GM20000 (cell line): ENCODE measurements at regions not wholly inside any gene's neighbourhood (a gene's known extent, or its start where the extent isn't known, plus 50 kb on each side); places are given as distances from the start of the nearest gene placed in this dataset.

Experiments
- DNase-seq: peaks from one replicate; pipeline ENCODE4 v3.0.0; 2012; ENCODE audit warnings: low spot score
- TF ChIP-seq, protein P1 (sequence below): IDR thresholded peaks from 2 replicates; pipeline ENCODE4 v1.5.1; 2012; ENCODE audit warnings: mild to moderate bottlenecking, control low read depth; ENCODE audit errors: extremely low read depth, missing control alignments

DNA sequence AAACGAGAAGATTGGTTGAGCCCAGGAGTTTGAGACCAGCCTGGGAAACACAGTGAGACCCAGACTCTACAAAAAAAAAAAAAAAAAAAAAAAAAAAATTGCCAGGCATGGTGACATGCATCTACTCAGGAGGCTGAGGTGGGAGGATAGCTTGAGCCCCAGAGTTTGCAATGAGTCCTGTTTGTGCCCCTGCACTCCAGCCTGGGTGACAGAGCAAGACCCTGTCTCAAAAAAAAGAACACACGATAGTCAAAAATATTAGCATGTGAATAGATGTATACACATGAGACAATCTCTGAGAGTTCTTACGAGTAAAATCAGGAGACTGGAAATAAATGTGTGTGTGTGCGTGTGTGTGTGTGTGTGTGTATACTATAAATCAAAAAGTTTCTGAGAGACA, 966.3 kb downstream of the FSTL5 start:
- TF ChIP-seq, protein P1, sequence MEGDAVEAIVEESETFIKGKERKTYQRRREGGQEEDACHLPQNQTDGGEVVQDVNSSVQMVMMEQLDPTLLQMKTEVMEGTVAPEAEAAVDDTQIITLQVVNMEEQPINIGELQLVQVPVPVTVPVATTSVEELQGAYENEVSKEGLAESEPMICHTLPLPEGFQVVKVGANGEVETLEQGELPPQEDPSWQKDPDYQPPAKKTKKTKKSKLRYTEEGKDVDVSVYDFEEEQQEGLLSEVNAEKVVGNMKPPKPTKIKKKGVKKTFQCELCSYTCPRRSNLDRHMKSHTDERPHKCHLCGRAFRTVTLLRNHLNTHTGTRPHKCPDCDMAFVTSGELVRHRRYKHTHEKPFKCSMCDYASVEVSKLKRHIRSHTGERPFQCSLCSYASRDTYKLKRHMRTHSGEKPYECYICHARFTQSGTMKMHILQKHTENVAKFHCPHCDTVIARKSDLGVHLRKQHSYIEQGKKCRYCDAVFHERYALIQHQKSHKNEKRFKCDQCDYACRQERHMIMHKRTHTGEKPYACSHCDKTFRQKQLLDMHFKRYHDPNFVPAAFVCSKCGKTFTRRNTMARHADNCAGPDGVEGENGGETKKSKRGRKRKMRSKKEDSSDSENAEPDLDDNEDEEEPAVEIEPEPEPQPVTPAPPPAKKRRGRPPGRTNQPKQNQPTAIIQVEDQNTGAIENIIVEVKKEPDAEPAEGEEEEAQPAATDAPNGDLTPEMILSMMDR = no peak

DNA sequence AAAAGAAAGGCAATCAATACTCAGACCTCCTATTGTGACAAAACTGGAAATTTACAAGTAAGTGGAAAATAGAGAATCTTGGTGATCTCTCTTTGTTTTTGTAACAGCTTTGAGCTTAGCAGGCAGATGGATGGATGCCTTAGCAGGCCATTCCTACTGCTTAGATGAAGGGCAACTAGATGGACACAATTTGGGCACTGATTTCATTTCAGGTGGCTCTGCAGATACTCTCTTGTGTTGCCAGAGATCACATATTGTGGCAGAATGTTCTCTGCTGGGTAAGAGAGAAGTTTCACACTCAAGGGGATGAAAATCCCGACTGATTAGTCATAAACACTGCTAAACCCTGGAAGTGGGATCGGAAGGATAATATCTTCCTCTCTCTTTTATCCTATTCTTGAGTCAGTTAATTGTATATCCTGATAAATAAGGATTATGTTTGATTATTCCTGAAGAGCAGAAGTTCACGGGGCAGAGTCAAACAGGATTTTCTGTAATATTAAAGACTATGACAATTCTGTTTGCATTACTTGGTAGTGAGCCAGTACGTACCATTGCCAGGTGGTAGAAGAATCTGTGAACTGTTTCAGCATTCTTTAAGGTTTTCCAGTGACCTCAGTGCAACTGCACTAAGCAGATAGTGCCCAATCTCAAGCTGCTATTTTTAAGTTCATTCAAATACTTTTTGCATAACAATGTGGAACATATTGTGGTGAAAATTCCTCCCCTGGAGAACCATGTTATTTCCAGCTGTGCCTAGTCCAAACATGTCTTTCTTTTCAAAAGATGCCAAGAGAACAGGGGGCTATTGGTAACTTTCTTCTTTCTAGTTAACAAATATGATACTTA, 974.3 kb downstream of the FSTL5 start:
- TF ChIP-seq, protein P1 = no peak
- no peak for DNase-seq

More for the DNA sequence above, 966.3 kb downstream of the FSTL5 start:
- DNase-seq = no peak

DNA sequence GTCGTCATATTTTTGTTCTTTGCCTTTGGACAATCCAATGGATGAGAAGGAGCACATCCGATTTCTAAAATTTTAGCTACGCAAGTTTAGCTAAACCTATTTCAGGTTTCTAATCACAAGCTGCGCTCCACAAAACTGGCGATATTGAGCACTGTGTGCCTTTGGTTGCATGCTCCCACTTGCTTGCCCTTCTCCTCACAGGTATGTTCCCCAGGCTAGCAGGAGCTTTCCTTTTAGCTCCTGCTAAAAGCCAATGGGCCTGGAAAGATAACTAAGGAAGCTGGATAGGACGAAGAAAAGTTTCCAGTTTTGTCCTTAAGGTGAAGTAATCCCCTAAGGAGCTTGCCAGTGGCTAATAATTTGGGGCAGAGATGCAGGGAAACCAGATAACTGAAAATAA, 975.2 kb downstream of the FSTL5 start:
- DNase-seq = no peak
- TF ChIP-seq, protein P1 = no peak

DNA sequence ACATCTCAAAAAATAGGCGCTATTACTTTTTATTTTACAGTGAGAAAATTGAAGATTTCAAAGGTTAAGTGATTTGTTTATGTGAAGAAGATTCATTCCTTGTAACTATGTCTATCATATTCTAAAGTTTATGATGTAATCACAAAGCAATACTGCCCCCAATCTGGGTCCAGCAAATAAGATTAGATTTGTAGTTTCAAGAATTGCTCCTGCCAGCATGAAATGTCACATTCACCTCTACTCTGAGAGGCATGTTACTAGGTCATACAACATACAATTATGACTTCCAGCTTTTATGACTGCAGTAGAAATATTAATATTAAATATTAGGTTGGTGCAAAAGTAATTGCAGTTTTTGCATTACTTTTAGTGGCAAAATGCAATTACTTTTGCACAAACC, 976.2 kb downstream of the FSTL5 start:
- TF ChIP-seq, protein P1 = no peak
- DNase-seq = no peak

DNA sequence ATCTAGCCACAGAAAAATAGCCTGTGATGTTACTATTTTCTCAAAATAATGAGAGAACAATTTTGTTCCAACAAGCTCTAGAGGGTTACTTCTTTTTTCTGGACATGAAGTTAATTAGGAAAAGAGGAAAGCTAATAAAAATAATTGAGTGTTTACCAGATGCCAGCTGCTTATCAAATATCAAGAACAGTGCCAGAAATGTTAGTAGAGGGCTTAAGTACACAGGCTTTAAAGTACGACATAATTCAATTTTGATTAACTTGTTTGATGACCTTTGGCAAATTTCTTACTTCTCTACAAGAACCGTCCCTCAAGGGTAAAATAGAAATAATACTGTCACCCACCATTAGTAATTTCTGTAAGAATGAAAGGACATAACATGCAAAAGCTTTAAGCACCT, 977.0 kb downstream of the FSTL5 start:
- DNase-seq = no peak
- TF ChIP-seq, protein P1 = no peak

DNA sequence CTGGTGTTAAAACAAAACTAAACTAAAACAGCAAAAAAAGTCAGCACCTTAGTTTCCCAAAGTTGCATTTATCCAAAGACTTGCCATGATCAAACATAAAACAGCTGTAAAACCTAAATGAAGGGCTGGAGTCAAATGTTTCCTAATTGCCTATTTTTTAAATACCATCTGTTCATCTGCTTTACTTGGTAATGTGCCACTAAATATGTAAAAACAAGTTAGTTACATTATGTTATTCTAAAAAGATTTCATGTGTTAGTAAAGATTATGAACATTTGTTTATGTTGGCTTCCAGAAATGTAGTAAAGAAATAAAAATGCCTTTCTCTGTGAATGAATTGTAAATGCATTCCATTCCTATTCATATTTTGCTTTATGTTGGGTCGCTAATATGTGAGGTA, 977.8 kb downstream of the FSTL5 start:
- TF ChIP-seq, protein P1 = no peak
- no peak for DNase-seq

DNA sequence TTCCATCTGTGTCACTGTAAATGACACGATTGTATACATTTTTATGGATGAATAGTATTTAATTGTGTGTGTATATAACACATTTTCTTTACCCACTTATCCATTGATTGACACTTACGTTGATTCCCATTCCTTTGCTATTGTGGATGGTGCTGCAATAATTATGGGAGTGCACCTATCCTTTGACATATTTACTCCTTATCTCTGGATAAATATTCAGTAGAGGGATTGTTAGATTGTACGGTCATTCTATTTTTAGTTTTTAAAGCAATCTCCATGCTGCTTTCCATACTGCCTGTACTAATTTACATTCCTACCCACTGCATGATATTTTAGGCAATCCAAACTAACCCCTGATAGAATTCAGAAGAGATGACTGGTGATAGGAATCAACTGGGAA, 980.1 kb downstream of the FSTL5 start:
- no peak for DNase-seq
- TF ChIP-seq, protein P1 = no peak
